ENCODE measurements at regions not wholly inside any gene's neighbourhood (a gene's known extent, or its start where the extent isn't known, plus 50 kb on each side); places are given as distances from the start of the nearest gene placed in this dataset.

- TF ChIP-seq REST (IDR thresholded peaks at IDR 0.05; ENCODE audit: insufficient read depth in 1 of 2, low read depth in 2 of 2, low read length in 2 of 2) (no peak), POLR2AphosphoS5 (IDR thresholded peaks at IDR 0.05; ENCODE audit: low read depth, low read length) (no peak), SIN3A (IDR thresholded peaks at IDR 0.05; ENCODE audit: borderline replicate concordance, insufficient read depth, low read length) (no peak), TAF1 (IDR thresholded peaks at IDR 0.05; ENCODE audit: borderline replicate concordance, insufficient read depth, low read length) (no peak), FOXP2 (optimal IDR thresholded peaks at IDR 0.05; ENCODE audit: borderline replicate concordance, extremely low read depth, extremely low read length, insufficient read depth) (no peak)
Measured at GRCh38 chr7:84705706-84706105, 481.1 kb downstream of the SEMA3D start.

All from PFSK-1 (cell line).